ENCODE measurements at regions not wholly inside any gene's neighbourhood (a gene's known extent, or its start where the extent isn't known, plus 50 kb on each side); places are given as distances from the start of the nearest gene placed in this dataset.

GRCh38 chr9:129476821-129477611 lies 143.9 kb downstream of the C9orf50 start:
- DNase-seq (ENCODE audit: insufficient read length, low spot score): no peak
- no peak for FAIRE-seq

GRCh38 chr9:129474740-129475404 lies 146.0 kb downstream of the C9orf50 start:
- DNase-seq (ENCODE audit: insufficient read length, low spot score) (no peak), FAIRE-seq (no peak)

GRCh38 chr9:129473523-129474244 lies 147.2 kb downstream of the C9orf50 start:
- DNase-seq (ENCODE audit: insufficient read length, low spot score): no peak
- FAIRE-seq: no peak

DNA sequence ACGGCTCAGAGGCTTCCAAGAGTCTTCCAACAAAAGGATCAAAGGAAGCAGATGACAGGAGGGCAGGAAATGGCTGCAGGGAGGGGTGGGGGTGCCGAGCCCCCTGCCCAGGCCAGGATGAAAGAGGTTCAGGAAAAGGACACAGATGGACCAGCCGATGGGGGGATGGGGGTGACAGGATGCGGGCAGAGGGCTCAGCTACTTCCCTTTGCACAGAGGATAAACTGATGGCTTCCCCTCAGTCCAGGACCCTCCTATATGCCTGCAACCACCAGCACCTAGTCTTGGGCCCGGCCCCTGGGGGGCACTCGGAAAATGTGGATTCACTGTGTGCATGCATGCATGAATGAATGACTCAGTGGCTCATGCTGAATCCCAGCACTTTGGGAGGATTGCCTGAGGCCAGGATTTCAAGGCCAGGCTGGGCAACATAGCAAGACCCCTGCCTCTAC lies 148.2 kb downstream of the C9orf50 start:
- FAIRE-seq (no peak), DNase-seq (ENCODE audit: insufficient read length, low spot score) (no peak)

DNA sequence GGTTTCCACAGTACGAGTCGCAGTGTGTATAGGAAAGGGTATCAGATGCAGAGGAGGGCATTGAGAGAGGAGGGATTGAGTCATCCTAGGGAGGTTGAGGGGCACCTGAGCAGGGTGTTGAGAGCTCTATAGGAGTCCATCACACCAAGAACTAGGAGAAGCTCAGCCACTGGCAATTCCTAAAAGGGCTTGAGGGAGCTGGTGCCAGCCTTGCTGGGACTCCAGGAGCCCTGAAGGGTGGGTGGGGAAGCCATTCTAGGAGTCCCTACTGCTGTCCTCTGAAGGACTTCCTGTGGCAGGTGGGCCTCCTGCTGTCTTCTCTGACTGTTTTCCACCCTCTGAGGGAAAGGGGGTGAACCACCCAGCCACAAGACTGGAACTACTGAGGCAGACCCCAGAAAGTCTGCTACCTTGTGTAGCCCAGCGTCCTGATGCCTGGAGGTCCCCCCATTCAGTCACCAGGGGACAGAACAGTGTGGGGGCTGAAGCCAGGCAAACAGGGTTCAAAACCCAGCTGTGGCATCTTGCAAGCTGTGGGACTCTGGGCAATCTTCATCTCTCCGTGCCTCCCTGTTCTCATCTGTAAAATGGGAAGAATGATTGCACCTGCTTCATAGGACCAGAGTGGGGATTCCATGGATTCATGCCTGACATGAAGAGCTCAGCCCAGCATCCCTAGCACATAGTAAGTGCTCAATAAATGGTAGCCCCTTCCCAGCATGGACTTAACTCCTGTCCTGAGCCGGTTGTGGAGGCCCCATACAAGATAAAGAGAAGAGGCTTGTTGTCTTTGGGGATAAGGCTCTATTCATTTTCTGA lies 149.5 kb downstream of the C9orf50 start:
- no peak for FAIRE-seq
- no peak for DNase-seq (ENCODE audit: insufficient read length, low spot score)

GRCh38 chr9:129469988-129470316 lies 150.9 kb downstream of the C9orf50 start:
- DNase-seq (ENCODE audit: insufficient read length, low spot score) (no peak), FAIRE-seq (no peak)

GRCh38 chr9:129469188-129469987 lies 151.5 kb downstream of the C9orf50 start:
- FAIRE-seq (no peak), DNase-seq (ENCODE audit: insufficient read length, low spot score) (no peak)

DNA sequence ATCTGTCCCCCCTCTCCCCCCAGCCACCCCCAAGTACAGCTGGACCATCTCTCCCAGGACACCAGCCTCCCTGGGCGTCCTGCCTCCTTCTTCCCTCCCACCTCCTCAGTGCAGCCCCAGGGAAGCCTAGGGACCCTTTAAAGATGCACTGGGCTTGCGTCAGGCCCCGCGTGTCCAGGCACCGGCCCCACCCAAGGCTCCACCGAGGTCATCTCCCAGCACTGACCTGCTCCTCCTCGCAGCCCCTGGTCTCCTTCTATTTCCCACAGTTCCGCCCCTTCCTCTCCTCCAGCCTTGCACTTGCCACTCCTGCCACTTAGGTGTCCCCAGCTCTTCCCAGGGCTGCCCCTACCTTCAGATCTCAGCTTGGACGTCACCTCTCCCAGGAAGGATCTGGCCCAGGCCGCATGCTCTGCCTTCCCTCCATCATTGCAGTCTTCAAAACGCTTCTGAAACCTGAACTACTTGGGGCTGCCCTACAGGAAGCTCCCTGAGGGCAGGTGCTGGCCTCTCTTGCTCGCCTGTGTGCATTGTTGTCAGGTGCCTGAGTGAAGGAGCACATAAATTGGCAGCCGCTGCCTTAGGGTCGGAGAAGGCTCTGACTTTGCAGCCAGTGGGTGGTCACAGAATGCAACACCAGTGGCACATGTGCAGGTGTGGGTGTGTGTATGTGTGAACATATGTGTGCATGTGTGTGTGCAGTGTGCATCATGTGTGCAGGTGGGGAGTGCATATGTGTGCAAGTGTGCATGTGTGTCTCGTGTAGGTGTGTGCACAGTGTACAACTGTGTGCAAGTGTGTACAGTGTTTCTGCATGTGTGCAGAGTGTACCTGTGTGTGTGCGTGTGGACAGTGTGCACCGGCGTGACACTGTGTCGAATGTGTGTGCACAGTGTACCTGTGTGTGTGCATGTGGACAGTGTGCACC lies 152.9 kb downstream of the C9orf50 start:
- FAIRE-seq (no peak), DNase-seq (ENCODE audit: insufficient read length, low spot score) (no peak)

- FAIRE-seq (no peak), DNase-seq (ENCODE audit: insufficient read length, low spot score) (no peak)
These were observed 153.8 kb downstream of the C9orf50 start for GRCh38 chr9:129467004-129467588.

DNA sequence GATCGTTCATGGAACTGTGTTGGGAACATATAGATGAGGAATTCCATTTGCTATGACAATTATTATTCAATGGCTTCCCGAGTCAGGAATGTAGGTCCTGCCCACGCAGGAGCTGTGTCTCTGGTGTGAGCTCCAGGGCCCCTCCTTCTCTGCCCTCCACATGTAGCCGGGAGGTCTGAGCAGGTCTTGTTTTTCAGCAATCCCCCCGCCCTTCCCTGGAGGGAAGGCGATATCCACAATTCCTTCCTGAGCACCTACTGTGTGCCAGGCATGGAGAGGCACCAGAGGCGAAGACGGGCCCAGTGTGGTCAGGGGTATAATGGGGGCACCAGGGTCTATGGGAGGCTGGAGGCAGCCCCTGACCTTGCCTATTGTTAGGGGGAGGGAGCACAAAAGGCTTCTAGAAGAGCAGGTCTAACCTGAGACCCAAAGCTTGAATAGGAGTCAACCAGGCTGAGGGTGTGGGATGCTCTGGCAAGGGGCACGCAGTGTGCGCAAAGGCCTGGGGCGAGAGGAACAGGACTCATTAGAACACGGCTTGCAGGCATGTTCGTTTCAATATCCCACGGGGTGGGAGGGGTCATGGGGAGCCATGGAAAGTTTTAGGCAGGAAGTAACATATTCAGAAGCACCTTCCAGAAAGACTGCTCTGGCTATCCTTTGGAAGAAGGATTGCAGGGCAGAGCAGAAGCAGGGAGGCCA lies 154.9 kb downstream of the C9orf50 start:
- DNase-seq (ENCODE audit: insufficient read length, low spot score) (no peak), FAIRE-seq (no peak)

- no peak for FAIRE-seq
- no peak for DNase-seq (ENCODE audit: insufficient read length, low spot score)
These were observed 155.7 kb downstream of the C9orf50 start for GRCh38 chr9:129464972-129465833.

GRCh38 chr9:129463994-129464393 lies 156.9 kb downstream of the C9orf50 start:
- FAIRE-seq: no peak
- DNase-seq (ENCODE audit: insufficient read length, low spot score): no peak

GRCh38 chr9:129463477-129463876 lies 157.4 kb downstream of the C9orf50 start:
- no peak for DNase-seq (ENCODE audit: insufficient read length, low spot score)
- FAIRE-seq: no peak

GRCh38 chr9:129462360-129462759 lies 158.5 kb downstream of the C9orf50 start:
- FAIRE-seq: no peak
- no peak for DNase-seq (ENCODE audit: insufficient read length, low spot score)

DNA sequence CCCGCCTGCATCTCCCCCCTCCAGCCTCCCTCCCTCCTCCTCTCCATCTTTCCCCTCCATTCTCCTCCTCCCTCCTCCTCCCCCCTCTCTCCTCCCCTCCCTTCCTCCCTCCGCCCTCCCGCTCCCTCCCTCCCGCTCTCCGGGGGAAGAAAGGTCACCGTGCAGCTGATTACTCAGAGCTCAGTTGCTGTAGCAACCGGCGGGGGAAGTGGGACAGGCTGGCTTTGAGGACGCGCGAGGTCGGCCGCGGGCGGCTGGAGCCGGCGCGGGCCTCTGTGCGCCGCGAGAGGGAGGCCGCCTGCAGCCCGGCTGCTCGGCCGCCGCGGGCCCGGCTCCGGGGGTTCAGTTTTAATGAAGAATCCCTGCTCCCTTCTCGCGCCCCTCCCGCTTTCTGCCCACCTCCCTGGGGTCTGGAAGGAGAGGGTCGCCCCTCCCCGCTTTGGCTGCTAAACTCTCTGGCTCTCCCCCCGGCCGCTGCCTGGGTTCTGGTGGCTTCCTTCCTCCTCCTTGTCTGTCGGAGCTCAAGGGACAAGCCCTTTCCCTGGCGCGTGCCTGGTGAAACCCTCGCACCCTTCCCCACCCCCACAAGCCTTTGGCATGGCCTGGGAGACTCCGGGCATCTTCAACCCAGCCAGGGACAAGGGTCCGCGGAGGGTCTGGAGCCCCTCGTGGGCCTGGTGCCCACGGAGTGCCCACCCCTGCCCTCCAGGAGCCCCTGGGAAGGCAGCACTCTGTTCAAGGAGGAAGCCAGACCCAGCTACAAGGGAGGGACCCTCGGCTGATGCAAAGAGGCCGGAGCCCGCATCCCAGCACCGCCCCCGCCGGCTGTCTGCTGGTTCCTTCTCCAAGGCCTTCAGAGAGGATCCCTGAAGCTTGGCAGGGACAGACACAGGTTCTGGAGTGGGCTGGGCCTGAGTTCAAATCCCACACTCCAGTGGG lies 160.3 kb downstream of the C9orf50 start:
- DNase-seq (ENCODE audit: insufficient read length, low spot score) (peak; percentile 98), FAIRE-seq (peak; percentile 89)
